ENCODE measurements at regions not wholly inside any gene's neighbourhood (a gene's known extent, or its start where the extent isn't known, plus 50 kb on each side); places are given as distances from the start of the nearest gene placed in this dataset.

GRCh38 chr12:124406043-124406442 is 111.2 kb downstream of the RFLNA start:
- H3K27me3 ChIP-seq (replicated peaks; ENCODE audit: insufficient read depth, low read length) = no peaks in the 10 kb centered on the region
- no peak overlapping the region for H3K4me2 ChIP-seq (ENCODE audit: low read depth, low read length)
- H3K9me2 ChIP-seq (replicated peaks; ENCODE audit: insufficient read depth, low read length) = no peaks in the 10 kb centered on the region
- no peaks in the 10 kb centered on the region for H3K9me3 ChIP-seq (replicated peaks; ENCODE audit: insufficient read depth, low read length)
- H3K27ac ChIP-seq (ENCODE audit: low read length) = no peak overlapping the region
- H3K4me1 ChIP-seq (ENCODE audit: low read length) = no peaks in the 10 kb centered on the region
- 0 out of 2 replicates have a peak, but pooled peaks cover 7% of the 10 kb centered on the region for H3K79me2 ChIP-seq (ENCODE audit: low read length)
- H4K20me1 ChIP-seq (ENCODE audit: insufficient read depth, low read length) = no peaks in the 10 kb centered on the region
- no peak for TF ChIP-seq CTCF (IDR thresholded peaks at IDR 0.05; ENCODE audit: low read length)
- TF ChIP-seq EZH2phosphoT487 (IDR thresholded peaks at IDR 0.05; ENCODE audit: low read length) = no peak
- TF ChIP-seq EZH2 (optimal IDR thresholded peaks at IDR 0.05; ENCODE audit: low read depth, low read length) = no peak
- H3F3A ChIP-seq (ENCODE audit: insufficient read depth, low read length) = no peaks in the 10 kb centered on the region
- H3K9ac ChIP-seq (ENCODE audit: low read length) = no peak overlapping the region
- H2AFZ ChIP-seq (ENCODE audit: low read length) = no peak overlapping the region
- no peaks in the 10 kb centered on the region for H3K36me3 ChIP-seq (replicated peaks; ENCODE audit: insufficient read depth, low read length)
- DNase-seq = no peak
- H3K4me3 ChIP-seq (ENCODE audit: low read length) = no peak overlapping the region

GRCh38 chr12:124405592-124405991 is 110.7 kb downstream of the RFLNA start:
- no peak for DNase-seq
- Histone ChIP-seq H3K4me3 (ENCODE audit: low read length) (no peak overlapping the region), H3K36me3 (replicated peaks; ENCODE audit: insufficient read depth, low read length) (no peaks in the 10 kb centered on the region), H4K20me1 (ENCODE audit: insufficient read depth, low read length) (no peaks in the 10 kb centered on the region), H3K4me2 (ENCODE audit: low read depth, low read length) (no peak overlapping the region), H3K9ac (ENCODE audit: low read length) (no peak overlapping the region), H3K9me3 (replicated peaks; ENCODE audit: insufficient read depth, low read length) (no peaks in the 10 kb centered on the region), H3K4me1 (ENCODE audit: low read length) (no peaks in the 10 kb centered on the region), H3F3A (ENCODE audit: insufficient read depth, low read length) (no peaks in the 10 kb centered on the region), H2AFZ (ENCODE audit: low read length) (no peak overlapping the region), H3K27me3 (replicated peaks; ENCODE audit: insufficient read depth, low read length) (no peaks in the 10 kb centered on the region), H3K79me2 (ENCODE audit: low read length) (0 out of 2 replicates have a peak, but pooled peaks cover 7% of the 10 kb centered on the region), H3K9me2 (replicated peaks; ENCODE audit: insufficient read depth, low read length) (no peaks in the 10 kb centered on the region), H3K27ac (ENCODE audit: low read length) (no peak overlapping the region)
- TF ChIP-seq EZH2 (optimal IDR thresholded peaks at IDR 0.05; ENCODE audit: low read depth, low read length) (no peak), CTCF (IDR thresholded peaks at IDR 0.05; ENCODE audit: low read length) (no peak), EZH2phosphoT487 (IDR thresholded peaks at IDR 0.05; ENCODE audit: low read length) (no peak)

- H3K9me2 ChIP-seq (replicated peaks; ENCODE audit: insufficient read depth, low read length) = no peaks in the 10 kb centered on the region
- H3K79me2 ChIP-seq (ENCODE audit: low read length) = 0 out of 2 replicates have a peak, but pooled peaks cover 7% of the 10 kb centered on the region
- H3F3A ChIP-seq (ENCODE audit: insufficient read depth, low read length) = no peaks in the 10 kb centered on the region
- no peak overlapping the region for H3K9ac ChIP-seq (ENCODE audit: low read length)
- H3K4me1 ChIP-seq (ENCODE audit: low read length) = no peaks in the 10 kb centered on the region
- H4K20me1 ChIP-seq (ENCODE audit: insufficient read depth, low read length) = no peaks in the 10 kb centered on the region
- H3K4me2 ChIP-seq (ENCODE audit: low read depth, low read length) = no peak overlapping the region
- no peak overlapping the region for H2AFZ ChIP-seq (ENCODE audit: low read length)
- DNase-seq = no peak
- no peaks in the 10 kb centered on the region for H3K9me3 ChIP-seq (replicated peaks; ENCODE audit: insufficient read depth, low read length)
- no peak overlapping the region for H3K4me3 ChIP-seq (ENCODE audit: low read length)
- no peak overlapping the region for H3K27ac ChIP-seq (ENCODE audit: low read length)
- H3K36me3 ChIP-seq (replicated peaks; ENCODE audit: insufficient read depth, low read length) = no peaks in the 10 kb centered on the region
- H3K27me3 ChIP-seq (replicated peaks; ENCODE audit: insufficient read depth, low read length) = no peaks in the 10 kb centered on the region
- TF ChIP-seq EZH2 (optimal IDR thresholded peaks at IDR 0.05; ENCODE audit: low read depth, low read length) (no peak), EZH2phosphoT487 (IDR thresholded peaks at IDR 0.05; ENCODE audit: low read length) (no peak), CTCF (IDR thresholded peaks at IDR 0.05; ENCODE audit: low read length) (no peak)
These were observed 110.3 kb downstream of the RFLNA start for GRCh38 chr12:124405151-124405550.
